HG03095 (cell line): ENCODE measurements at regions not wholly inside any gene's neighbourhood (a gene's known extent, or its start where the extent isn't known, plus 50 kb on each side); places are given as distances from the start of the nearest gene placed in this dataset.
"Not testable (repeated sequence)": the region's sequence is repeated elsewhere in the genome, so short reads cannot be mapped to it uniquely, and the experiment has no call there.

ENCODE experiments used
- ATAC-seq: cut with Tn5 transposase; IDR thresholded peaks from one replicate; pipeline ENCODE4 v1.9.1; 2021; ENCODE audit warnings: moderate library complexity; ENCODE audit not compliant: unreplicated experiment

DNA sequence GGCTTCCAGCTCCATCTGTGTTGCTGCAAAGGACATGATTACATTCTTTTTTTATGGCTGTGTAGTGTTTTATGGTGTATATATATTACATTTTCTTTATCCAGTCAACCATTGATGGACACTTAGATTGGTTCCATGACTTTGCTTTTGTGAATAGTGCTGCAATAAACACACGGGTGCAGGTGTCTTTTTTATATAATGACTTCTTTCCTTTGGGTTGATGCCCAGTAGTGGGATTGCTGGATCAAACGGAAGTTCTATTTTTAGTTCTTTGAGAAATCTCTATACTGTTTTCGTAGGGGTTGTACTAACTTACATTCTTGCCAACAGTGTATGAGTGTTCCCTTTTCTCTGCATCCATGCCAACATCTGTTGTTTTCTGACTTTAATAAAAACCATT, 189.7 kb downstream of the ACTR3B start:
- no peak for ATAC-seq

DNA sequence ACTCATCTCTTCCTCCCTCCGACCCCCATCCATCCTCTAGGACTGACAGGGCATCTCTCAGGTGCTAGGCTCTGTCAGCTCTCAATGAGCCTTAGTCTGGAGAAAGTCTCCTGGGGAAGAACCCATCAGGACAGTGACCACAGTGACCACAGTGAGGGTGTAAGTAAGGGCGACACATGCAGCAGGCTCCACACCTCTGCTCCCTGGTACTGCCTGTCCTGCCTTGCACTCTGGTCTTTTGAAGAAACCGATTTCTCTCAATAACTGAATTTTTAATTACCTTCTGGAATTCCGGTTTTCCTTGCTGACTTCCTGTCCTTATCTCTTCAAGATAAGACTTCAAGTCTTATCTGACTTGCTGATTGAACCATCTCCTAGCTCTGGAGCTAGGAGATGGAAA, 190.2 kb downstream of the ACTR3B start:
- no peak for ATAC-seq

DNA sequence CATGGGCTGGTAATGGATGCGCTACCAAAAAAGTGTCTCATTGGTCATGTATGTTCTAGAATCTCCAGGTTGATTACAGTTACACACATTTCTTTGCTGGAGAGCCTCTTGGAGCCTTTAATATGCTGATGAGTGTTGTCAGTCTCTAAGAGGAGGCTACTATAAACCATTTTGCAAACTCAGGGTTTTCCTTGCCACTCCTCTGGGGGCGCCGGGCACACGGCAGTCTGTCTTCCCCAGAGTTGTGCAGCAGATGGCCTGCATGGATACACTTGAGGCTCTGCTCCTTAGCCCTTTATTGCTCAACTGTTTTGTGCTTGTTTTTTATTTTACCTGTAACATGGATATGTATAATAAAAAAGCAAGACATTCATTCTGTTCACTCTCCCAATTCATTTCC, 196.5 kb downstream of the ACTR3B start:
- ATAC-seq = no peak

DNA sequence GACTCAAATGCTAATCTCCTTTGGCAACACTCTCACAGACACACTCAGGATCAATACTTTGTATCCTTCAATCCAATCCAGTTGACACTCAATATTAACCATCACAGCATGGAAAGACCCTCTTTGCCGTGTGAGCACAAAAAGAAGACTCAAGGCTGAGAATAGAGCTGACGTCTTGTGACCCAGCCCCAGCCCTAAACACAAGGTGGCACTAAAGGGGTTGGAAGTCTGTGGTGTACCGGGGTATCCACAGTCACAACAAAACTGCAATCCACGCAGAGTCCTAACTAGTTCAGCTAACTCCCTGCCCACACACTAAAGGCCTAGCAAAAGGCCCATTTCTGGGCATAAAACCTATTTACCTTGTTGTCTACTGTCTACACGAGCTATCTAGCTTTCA, 200.1 kb downstream of the ACTR3B start:
- no peak for ATAC-seq

DNA sequence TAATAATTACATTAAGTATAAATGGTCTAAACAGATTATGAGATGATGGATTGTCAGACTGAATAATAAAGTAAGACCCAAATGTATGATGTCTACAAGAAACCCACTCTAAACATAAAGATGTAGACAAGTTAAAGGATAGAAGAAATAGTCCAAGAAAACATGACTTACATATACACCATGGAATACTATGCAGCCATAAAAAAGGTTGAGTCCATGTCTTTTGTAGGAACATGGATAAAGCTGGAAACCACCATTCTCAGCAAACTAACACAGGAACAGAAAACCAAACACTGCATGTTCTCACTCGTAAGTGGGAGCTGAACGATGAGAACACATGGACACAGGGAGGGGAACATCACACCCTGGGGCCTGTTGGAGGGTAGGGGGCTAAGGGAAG, 202.2 kb downstream of the ACTR3B start:
- not testable (repeated sequence) for ATAC-seq

DNA sequence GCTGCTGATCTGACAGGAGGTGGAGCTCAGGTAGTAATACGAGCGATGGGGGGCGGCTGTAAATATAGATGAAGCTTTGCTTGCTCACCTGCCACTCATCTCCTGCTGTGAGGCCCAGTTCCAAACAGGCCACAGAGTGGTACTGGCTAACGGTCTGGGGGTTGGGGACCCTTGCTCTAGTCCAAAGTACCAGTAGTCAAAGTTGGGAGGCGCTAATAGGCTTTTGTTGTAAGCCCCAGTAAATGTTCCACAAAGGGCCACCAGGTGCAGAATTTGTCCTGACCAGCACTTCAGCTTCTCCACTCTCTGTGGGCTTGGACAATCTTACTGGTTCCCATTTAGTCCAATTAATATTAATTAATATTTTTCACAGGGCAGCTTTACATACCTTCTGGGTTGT, 206.6 kb downstream of the ACTR3B start:
- no peak for ATAC-seq

DNA sequence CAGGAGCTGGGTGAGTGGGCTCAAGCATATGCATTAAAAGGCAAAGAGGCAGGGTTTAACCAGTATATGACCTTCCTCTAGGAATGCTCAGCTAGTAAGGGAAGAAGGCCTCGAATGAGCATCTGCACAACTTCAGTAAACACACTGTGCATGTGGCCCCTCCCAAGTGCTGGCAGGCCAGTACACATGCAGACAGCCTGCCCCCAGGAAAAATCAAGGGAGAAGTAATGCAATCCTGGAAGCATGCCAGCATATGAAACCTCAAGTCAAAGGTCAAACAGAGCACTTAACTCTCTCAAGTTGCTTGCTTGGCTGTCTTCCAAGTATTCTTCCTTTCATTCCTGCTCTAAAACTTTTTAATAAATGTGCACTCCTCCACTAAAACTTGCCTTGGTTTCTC, 208.4 kb downstream of the ACTR3B start:
- ATAC-seq = no peak

DNA sequence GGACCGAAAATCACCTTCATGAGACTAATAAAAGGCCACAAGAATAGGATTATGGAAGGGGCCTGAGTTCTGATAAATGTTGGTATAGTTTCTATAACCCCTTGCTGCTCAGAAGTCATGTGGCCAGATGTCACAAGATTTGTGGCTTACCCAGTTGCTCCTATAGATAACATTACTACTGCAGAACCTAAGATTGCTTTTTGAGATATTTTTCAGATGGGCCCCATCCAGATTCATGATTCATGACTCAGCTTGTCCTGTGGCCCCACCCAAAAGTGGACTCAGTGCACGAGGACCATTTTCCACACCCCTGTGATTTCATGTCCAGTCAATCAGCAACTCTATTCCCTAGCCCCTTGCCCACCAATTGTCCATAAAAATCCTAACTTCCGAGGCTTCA, 209.0 kb downstream of the ACTR3B start:
- ATAC-seq = no peak

DNA sequence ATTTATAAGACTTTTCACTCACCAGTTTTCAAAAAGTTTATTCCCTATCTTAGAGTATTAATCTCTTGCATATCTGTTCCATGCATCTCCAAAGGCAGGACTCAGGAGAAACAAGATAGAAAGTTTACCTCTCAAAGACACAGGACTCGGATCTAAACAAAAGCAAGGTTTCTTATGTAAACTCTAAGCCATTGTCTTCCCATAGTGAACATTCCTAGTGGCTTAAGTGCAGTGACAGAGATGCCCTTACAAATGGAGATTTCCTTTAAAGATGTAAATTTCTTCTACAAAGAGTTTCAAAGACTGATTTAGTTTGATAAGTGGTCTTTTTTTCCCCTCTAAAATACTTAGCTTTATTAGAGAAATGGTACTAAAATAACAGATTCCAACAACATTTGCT, 209.8 kb downstream of the ACTR3B start:
- ATAC-seq = no peak

DNA sequence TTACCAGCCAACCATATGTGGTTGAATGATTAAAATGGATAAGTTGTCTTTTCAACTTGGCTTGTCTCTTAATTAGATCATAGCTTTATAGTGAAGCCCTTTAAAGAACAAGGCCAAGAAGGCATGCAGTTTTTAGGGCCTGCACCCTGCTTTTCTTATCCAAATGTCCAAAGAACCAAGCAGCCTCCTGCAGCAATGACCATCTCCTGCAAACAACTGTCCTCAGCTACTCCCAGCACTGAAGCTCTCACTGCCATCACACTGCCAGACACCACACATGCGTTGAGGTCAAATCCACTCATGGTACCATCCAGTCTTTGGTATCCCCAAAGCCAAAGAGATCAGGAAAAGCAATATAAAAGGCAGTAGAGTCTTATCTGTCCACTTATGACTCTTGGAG, 210.3 kb downstream of the ACTR3B start:
- ATAC-seq = no peak

DNA sequence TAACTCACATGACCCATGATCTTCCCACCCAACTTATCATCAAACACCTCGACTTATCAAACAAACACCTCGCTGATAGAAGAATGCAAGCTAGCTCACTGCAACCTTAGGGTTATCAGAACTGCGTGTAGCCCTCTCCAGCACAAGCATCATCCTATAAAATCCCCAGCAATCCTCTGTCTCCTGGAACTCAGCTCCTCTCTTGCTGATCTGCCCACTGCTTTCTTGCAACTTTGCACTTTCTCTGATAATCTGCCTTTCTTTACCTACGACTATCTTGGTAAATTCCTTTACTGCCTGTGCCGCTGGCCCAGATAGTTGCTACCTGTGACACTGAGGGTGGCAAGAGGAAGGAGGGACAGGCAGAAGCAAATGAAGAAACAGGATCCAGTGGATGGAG, 210.9 kb downstream of the ACTR3B start:
- ATAC-seq = no peak

DNA sequence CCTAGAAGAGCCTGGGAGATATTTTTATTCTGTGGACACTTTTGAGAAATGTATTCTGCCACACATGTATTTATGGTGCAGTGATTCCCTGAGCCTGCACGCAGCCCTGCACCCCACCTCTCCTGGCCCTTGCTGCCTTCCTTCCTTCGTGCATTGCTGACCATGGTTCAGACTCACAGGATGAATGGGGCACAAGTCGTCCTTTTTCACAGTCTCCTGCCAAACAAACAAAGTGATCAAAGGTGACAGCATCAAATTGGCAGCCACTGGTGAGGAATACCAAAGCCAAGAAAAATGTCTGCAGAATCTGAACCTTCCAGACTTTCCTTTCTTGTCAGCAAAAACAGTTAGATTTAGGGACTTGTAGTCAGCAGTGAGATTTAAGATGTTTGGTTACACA, 215.0 kb downstream of the ACTR3B start:
- ATAC-seq = no peak

DNA sequence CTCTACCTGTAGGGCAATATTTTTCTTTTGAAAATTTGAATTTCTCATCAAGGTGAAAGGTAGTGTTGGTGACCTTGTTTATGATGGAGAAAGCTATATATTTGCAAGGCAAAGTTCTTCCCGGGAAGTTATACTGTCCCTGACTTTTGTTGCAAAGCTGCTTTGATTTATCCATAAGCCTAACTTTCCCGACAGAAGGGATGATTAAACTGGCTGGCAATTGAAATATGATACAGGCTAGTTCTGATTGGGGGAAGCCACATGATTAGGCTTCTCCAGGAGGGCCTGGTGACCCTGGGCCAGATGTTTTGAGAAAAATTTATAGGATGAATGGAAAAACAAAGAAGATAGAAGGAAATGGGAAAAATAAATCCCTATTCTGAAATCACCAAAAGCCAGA, 215.5 kb downstream of the ACTR3B start:
- ATAC-seq = no peak

DNA sequence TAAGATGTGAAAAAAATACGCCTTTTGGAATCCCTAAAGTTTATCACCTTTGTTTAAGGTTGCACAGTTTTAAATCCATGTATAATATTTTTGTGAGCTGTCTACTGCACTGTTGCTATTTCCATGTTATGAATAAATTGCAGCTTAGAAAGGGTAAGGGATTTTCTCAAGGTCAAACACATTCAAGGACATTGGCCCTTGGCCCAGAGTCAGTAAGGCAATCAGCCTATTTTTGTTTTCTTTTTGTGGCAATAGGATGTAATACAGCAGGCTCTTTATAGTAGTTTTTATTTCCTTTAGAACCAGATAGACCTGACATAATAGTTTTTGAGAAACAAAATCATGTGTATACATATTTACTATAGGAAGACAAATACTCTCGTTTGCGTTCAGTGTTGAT, 219.8 kb downstream of the ACTR3B start:
- no peak for ATAC-seq

DNA sequence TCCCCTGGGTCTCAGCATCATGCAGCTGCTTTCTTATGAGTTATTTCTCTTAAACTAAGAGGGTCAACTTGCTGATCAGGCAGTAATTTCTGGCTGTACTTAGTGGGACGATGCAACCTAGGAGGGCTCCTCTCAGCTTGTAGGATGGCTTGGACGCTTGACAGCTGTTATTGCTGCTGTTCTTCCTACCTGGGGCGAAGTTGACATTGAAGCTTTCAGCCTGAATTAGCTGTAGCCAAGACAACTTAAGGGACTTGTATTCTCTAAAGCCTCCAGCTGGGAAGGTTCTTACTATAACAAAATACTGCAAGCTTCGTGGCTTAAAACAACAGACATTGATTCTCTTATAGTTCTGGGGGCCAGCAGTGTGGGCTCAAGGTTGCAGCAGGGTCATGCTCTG, 224.9 kb downstream of the ACTR3B start:
- no peak for ATAC-seq

DNA sequence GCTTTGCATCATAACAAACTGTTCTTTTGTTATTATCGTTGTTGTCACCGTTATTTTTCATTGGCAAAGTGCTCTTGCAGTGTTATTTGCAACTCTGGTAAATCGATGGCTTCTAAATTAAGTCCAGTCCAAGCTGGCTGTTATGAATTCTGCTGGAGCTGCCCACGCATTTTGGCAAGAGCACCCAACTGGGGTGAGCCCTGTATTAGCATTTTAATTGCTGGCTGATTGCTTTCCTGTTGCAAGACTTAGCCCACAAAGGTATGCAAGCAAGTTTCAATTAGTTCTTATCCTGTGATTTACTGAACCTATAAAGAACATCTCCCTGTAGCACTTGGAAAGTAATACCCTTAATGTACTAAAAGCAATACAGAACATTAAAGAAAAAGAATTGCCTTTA, 226.8 kb downstream of the ACTR3B start:
- ATAC-seq = no peak

DNA sequence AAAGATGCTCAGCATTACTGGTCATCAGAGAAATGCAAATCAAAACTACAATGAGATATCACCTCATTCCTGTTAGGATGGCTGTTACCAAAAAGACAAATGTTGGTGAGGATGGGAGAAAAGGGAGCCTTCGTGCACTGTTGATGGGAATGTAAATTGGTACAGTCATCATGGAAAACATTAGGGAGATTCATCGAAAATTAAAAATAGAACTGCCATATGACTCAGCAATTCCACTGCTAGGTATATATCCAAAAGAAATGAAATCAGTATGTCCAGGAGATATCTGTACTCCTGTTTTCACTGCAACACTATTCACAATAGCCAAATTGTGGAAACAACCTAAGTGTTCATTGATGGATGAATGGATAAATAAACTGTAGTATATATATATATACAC, 228.1 kb downstream of the ACTR3B start:
- no peak for ATAC-seq

DNA sequence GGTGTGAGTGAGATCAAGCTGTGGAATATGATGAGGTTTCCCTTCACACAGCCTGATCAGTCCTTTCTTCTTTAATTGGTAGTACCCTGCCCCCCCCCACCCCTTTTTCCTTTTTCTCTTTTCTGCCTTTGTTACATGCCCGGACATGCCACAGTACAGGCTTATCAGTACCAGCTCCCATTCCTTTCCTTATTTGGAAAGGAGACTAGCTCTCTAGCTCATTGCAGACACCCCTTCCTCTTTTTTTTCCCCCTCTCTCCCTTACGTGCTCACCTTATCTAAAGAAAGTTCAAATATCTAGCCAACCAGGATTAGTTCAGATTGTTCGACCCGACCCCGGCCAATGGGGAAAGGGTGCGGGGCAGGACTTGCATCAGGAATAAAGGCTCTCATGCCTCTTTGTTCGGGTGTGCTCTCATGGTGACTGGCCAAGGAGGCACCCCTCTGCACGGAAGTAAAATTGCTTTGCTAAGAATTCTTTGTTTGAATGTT, 230.4 kb downstream of the ACTR3B start:
- no peak for ATAC-seq

DNA sequence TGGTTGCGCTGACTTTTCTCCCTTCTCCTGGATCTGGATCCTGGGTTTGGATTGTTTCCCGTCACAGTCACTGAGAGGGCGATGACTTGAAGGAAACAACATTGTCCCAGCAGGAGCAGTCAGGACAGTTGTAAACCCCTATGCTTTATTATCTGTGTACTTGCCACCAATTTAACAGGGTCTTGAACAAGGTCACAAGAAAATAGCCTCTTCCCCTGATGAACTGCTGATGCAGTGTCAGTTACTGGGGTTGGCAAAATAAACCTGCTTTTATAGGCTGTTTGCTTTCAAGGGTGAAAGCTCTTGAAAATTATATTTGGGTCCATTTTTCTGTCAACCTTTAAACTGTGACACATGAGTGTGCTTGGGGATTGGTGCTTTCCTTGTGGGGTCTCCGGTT, 238.9 kb downstream of the ACTR3B start:
- ATAC-seq = no peak

DNA sequence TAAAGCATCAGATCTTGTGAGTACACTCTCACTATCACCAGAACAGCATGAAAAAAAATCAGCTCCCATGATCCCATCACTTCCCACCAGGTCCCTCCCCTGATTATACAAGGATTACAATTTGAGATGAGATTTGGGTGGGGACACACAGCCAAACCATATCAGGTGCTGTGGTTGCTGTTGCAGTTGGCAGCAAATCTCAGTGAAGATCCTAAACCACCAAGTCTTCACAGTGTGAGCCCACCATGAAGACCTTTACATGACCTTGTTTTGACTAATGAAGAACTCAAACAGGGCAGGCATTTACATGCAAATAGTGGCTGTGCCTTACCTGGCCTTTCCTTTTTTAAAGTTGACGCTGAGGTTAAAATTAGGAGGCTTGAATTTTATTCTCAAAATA, 242.6 kb downstream of the ACTR3B start:
- ATAC-seq = no peak

DNA sequence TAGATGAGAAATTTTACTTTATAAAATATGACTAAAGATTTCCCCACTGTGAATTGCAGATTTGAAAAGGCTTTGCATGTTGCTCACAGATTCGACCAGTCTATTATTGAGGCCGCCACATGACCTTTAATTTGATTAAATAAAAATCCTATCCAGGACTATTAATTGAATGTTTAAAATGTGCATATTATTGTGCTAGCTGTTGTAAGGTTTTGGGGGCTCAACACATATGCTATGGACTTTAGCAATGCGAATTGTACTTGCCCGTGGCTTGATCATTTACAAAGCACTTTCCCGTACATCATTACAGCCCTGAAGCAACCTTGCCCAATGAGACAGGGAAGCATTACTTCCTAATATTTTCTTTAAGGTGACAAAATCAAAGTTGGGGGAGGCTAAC, 243.0 kb downstream of the ACTR3B start:
- no peak for ATAC-seq

DNA sequence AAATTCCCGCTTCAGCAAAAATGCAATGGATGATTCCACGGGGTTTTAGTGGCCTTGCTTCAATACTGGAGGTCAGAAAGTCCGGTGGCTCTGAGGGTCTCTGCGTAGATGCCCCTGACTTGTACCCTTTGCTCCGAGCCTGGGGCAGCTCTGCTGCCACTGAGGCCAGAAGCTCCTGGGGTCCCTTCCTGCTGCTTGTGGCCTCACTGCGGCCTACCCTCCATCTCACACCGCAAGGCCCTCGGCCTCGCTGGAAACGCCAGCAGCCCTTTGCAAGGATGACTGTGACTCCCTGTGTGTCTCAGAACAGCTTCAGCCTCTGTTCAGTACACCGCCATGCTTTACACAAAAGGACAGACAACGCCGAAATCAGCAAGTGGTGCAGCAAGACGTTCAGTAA, 244.8 kb downstream of the ACTR3B start:
- ATAC-seq = no peak

DNA sequence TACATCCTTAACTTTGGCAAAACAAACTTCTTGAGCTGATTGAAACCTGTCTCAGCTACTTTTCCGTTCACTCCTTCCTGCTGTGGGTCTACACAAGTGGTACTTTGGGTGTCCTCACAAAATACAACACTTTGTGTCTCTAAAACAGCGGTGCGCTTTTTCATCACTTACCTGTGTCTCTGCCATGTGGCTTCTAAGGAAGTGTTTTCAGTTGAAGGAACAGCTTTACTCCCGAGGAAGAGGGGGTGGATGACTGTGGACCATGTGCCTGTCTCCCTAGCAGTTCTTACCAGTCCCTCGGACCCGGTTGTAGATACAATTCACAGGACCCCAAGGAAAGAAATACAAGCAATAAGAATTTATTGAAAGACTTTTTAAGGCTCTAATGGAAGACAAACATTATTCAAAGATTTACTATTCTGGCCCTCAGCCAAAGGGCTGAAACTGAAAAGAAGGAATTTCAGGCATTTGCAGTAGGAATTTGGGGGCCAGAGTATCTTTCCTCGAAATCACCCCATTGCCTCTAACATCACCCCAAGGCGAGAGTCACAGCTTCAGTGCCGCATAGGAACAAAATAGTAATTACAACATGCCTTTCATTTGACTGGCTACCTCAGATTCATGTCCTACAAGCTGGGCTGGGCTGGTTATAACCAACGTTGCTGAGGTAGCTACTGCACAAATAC, 246.3 kb downstream of the ACTR3B start:
- no peak for ATAC-seq
